ENCODE measurements at regions not wholly inside any gene's neighbourhood (a gene's known extent, or its start where the extent isn't known, plus 50 kb on each side); places are given as distances from the start of the nearest gene placed in this dataset.

GRCh38 chr15:54816401-54816800 is 380.3 kb downstream of the RSL24D1 start:
- no peak for TF ChIP-seq JUNB (IDR thresholded peaks at IDR 0.05)
- TF ChIP-seq KDM5A (IDR thresholded peaks at IDR 0.05) = no peak
- no peak for TF ChIP-seq CTCF (IDR thresholded peaks at IDR 0.05)
- no peak for TF ChIP-seq BCL3 (IDR thresholded peaks at IDR 0.05)
- TF ChIP-seq MAZ (IDR thresholded peaks at IDR 0.05; ENCODE audit: borderline replicate concordance, low read depth, low read length) = no peak
- TF ChIP-seq POLR2A (IDR thresholded peaks at IDR 0.05; ENCODE audit: low read length) = no peak
- TF ChIP-seq RFX5 (IDR thresholded peaks at IDR 0.05) = no peak
- TF ChIP-seq, protein P1, sequence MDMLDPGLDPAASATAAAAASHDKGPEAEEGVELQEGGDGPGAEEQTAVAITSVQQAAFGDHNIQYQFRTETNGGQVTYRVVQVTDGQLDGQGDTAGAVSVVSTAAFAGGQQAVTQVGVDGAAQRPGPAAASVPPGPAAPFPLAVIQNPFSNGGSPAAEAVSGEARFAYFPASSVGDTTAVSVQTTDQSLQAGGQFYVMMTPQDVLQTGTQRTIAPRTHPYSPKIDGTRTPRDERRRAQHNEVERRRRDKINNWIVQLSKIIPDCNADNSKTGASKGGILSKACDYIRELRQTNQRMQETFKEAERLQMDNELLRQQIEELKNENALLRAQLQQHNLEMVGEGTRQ (IDR thresholded peaks at IDR 0.05) = no peak
- TF ChIP-seq BHLHE40 (IDR thresholded peaks at IDR 0.05; ENCODE audit: low read depth, low read length) = no peak

All from A549 (cell line).